Erythroblast (primary cell): ENCODE measurements at regions not wholly inside any gene's neighbourhood (a gene's known extent, or its start where the extent isn't known, plus 50 kb on each side); places are given as distances from the start of the nearest gene placed in this dataset.

Source experiments
- DNase-seq, 2 experiments: peaks; one replicate each; lab custom pipeline; 2025; lab: John Stamatoyannopoulos, UW
- GATA1 ChIP-seq: IDR thresholded peaks from 2 replicates; pipeline ENCODE4 v1.6.1; 2011; ENCODE audit warnings: low read depth, mild to moderate bottlenecking, control low read depth, low read length, moderate library complexity
- POLR2A ChIP-seq: IDR thresholded peaks from 2 replicates; pipeline ENCODE4 v1.6.1; 2011; ENCODE audit warnings: mild to moderate bottlenecking, low read length

GRCh38 chr11:97865424-97866012 lies 1155.2 kb upstream of the CNTN5 start:
- no peak for TF ChIP-seq GATA1
- no peak for TF ChIP-seq POLR2A
- no peak for DNase-seq

GRCh38 chr11:97871816-97872215 lies 1148.9 kb upstream of the CNTN5 start:
- no peak for DNase-seq
- TF ChIP-seq POLR2A (no peak), GATA1 (no peak)

GRCh38 chr11:97880209-97880608 lies 1140.5 kb upstream of the CNTN5 start:
- TF ChIP-seq POLR2A, result no peak
- no peak for TF ChIP-seq GATA1
- no peak for DNase-seq

- no peak for TF ChIP-seq GATA1
- TF ChIP-seq POLR2A, result no peak
- DNase-seq, result no peak
Observed at GRCh38 chr11:97883086-97883485, 1137.7 kb upstream of the CNTN5 start.

GRCh38 chr11:97888641-97889040 lies 1132.1 kb upstream of the CNTN5 start:
- TF ChIP-seq POLR2A (no peak), GATA1 (no peak)
- DNase-seq, result no peak

GRCh38 chr11:97890466-97890865 lies 1130.3 kb upstream of the CNTN5 start:
- DNase-seq, result no peak
- TF ChIP-seq GATA1, result no peak

- TF ChIP-seq GATA1 (no peak), POLR2A (no peak)
- no peak for DNase-seq
Observed at GRCh38 chr11:97893612-97894011, 1127.1 kb upstream of the CNTN5 start.

GRCh38 chr11:97894978-97895377 lies 1125.8 kb upstream of the CNTN5 start:
- TF ChIP-seq POLR2A (no peak), GATA1 (no peak)
- DNase-seq, result no peak

GRCh38 chr11:97895572-97895971 lies 1125.2 kb upstream of the CNTN5 start:
- no peak for DNase-seq

GRCh38 chr11:97902828-97903227 lies 1117.9 kb upstream of the CNTN5 start:
- DNase-seq, result no peak
- TF ChIP-seq GATA1, result no peak
- no peak for TF ChIP-seq POLR2A

More at GRCh38 chr11:97895572-97895971, 1125.2 kb upstream of the CNTN5 start:
- TF ChIP-seq POLR2A, result no peak
- no peak for TF ChIP-seq GATA1

GRCh38 chr11:97905101-97905500 lies 1115.6 kb upstream of the CNTN5 start:
- DNase-seq, result no peak
- no peak for TF ChIP-seq GATA1
- TF ChIP-seq POLR2A, result no peak

GRCh38 chr11:97905671-97906070 lies 1115.1 kb upstream of the CNTN5 start:
- TF ChIP-seq POLR2A (no peak), GATA1 (no peak)
- no peak for DNase-seq

GRCh38 chr11:97908354-97908753 lies 1112.4 kb upstream of the CNTN5 start:
- DNase-seq, result no peak
- TF ChIP-seq POLR2A (no peak), GATA1 (no peak)

GRCh38 chr11:97909614-97910399 lies 1110.9 kb upstream of the CNTN5 start:
- TF ChIP-seq POLR2A (no peak), GATA1 (no peak)
- DNase-seq, result no peak
